ENCODE measurements at regions not wholly inside any gene's neighbourhood (a gene's known extent, or its start where the extent isn't known, plus 50 kb on each side); places are given as distances from the start of the nearest gene placed in this dataset.

GRCh38 chr2:220946552-220946951 is 625.6 kb downstream of the EPHA4 start:
- Histone ChIP-seq H3K4me3 (no peak overlapping the region), H3K27ac (no peak overlapping the region), H3K36me3 (no peaks in the 10 kb centered on the region), H3K4me1 (no peaks in the 10 kb centered on the region), H3K9me3 (no peaks in the 10 kb centered on the region), H3K27me3 (no peaks in the 10 kb centered on the region)
- 63 to 67% methylated on average over 1 of the region's 1 CpG for WGBS, 2 donors
- ATAC-seq, result no peak
- DNase-seq, result no peak
- intact Hi-C loops (cut with DNase I), result no loop called here
- TF ChIP-seq CTCF (IDR thresholded peaks at IDR 0.05), result no peak
- no peak for FAIRE-seq

GRCh38 chr2:220948579-220948978 is 623.5 kb downstream of the EPHA4 start:
- no peak for DNase-seq
- FAIRE-seq, result no peak
- no peak for TF ChIP-seq CTCF (IDR thresholded peaks at IDR 0.05)

GRCh38 chr2:220949466-220949865 is 622.6 kb downstream of the EPHA4 start:
- DNase-seq (no peak), FAIRE-seq (no peak), ATAC-seq (no peak)
- H3K36me3 ChIP-seq, result no peaks in the 10 kb centered on the region
- no peaks in the 10 kb centered on the region for H3K4me1 ChIP-seq
- no peak overlapping the region for H3K4me3 ChIP-seq
- H3K27ac ChIP-seq, result no peak overlapping the region
- TF ChIP-seq CTCF (IDR thresholded peaks at IDR 0.05), result no peak
- WGBS, 2 donors, result 43 to 45% methylated on average over 3 of the region's 3 CpGs
- H3K27me3 ChIP-seq, result no peaks in the 10 kb centered on the region
- no peaks in the 10 kb centered on the region for H3K9me3 ChIP-seq
- intact Hi-C loops (cut with DNase I), result no loop called here

More at GRCh38 chr2:220948579-220948978, 623.5 kb downstream of the EPHA4 start:
- no peaks in the 10 kb centered on the region for H3K4me1 ChIP-seq
- intact Hi-C loops (cut with DNase I), result no loop called here
- no peaks in the 10 kb centered on the region for H3K27me3 ChIP-seq
- H3K27ac ChIP-seq, result no peak overlapping the region
- H3K9me3 ChIP-seq, result no peaks in the 10 kb centered on the region
- WGBS, 2 donors, result 69 to 78% methylated on average over 4 of the region's 4 CpGs
- H3K4me3 ChIP-seq, result no peak overlapping the region
- no peak for ATAC-seq
- H3K36me3 ChIP-seq, result no peaks in the 10 kb centered on the region

- intact Hi-C loops (cut with DNase I), result no loop called here
Observed at GRCh38 chr2:220955776-220956175, 616.3 kb downstream of the EPHA4 start.

GRCh38 chr2:220956429-220956828 is 615.7 kb downstream of the EPHA4 start:
- H3K4me1 ChIP-seq, result peaks cover 0 to 4% (median 0%) of the 10 kb centered on the region in 3 donors
- no peak for TF ChIP-seq CTCF (IDR thresholded peaks at IDR 0.05)
- 43 to 54% methylated on average over 2 of the region's 2 CpGs for WGBS, 2 donors
- DNase-seq (no peak), ATAC-seq (no peak), FAIRE-seq (no peak)
- no peaks in the 10 kb centered on the region for H3K36me3 ChIP-seq
- no peaks in the 10 kb centered on the region for H3K27me3 ChIP-seq
- no peaks in the 10 kb centered on the region for H3K9me3 ChIP-seq
- intact Hi-C loops (cut with DNase I), result no loop called here
- H3K4me3 ChIP-seq, result no peak overlapping the region
- no peak overlapping the region for H3K27ac ChIP-seq

More at GRCh38 chr2:220955776-220956175, 616.3 kb downstream of the EPHA4 start:
- ATAC-seq (no peak), DNase-seq (no peak), FAIRE-seq (no peak)
- 18 to 30% methylated on average over 1 of the region's 1 CpG for WGBS, 2 donors
- no peak overlapping the region for H3K27ac ChIP-seq
- no peak for TF ChIP-seq CTCF (IDR thresholded peaks at IDR 0.05)
- H3K4me1 ChIP-seq, result peaks cover 0 to 4% (median 0%) of the 10 kb centered on the region in 3 donors
- H3K4me3 ChIP-seq, result no peak overlapping the region
- no peaks in the 10 kb centered on the region for H3K27me3 ChIP-seq
- H3K36me3 ChIP-seq, result no peaks in the 10 kb centered on the region
- H3K9me3 ChIP-seq, result no peaks in the 10 kb centered on the region

Measured in pancreas (tissue), 10 donors.